Stimulated activated CD4-positive, alpha-beta T cell treated with anti-CD3 and anti-CD28 coated beads, Interleukin-15, amount 100 ng/mL, for 24 hours (primary cell): ENCODE measurements at regions not wholly inside any gene's neighbourhood (a gene's known extent, or its start where the extent isn't known, plus 50 kb on each side); places are given as distances from the start of the nearest gene placed in this dataset.

ENCODE experiments used
- DNase-seq: peaks from one replicate; pipeline ENCODE4 v3.0.0-alpha.2; 2020

GRCh38 chr2:30371772-30372373 lies 75.2 kb upstream of the LCLAT1 start:
- DNase-seq, result peak; percentile 12

GRCh38 chr2:30372826-30373225 lies 74.2 kb upstream of the LCLAT1 start:
- no peak for DNase-seq

GRCh38 chr2:30373881-30374302 lies 73.2 kb upstream of the LCLAT1 start:
- peak; percentile 25 for DNase-seq

GRCh38 chr2:30374380-30374779 lies 72.7 kb upstream of the LCLAT1 start:
- no peak for DNase-seq

GRCh38 chr2:30375915-30376314 lies 71.1 kb upstream of the LCLAT1 start:
- DNase-seq, result no peak

GRCh38 chr2:30379481-30379880 lies 67.6 kb upstream of the LCLAT1 start:
- DNase-seq, result no peak

- DNase-seq, result no peak
Measured at GRCh38 chr2:30380824-30381223, 66.2 kb upstream of the LCLAT1 start.

- no peak for DNase-seq
Measured at GRCh38 chr2:30382162-30382783, 64.8 kb upstream of the LCLAT1 start.

- no peak for DNase-seq
Measured at GRCh38 chr2:30382995-30383394, 64.1 kb upstream of the LCLAT1 start.

- no peak for DNase-seq
Measured at GRCh38 chr2:30385327-30385726, 61.7 kb upstream of the LCLAT1 start.

GRCh38 chr2:30392097-30392496 lies 54.9 kb upstream of the LCLAT1 start:
- no peak for DNase-seq

- no peak for DNase-seq
Measured at GRCh38 chr2:30393510-30393909, 53.5 kb upstream of the LCLAT1 start.

- DNase-seq, result no peak
Measured at GRCh38 chr2:30394096-30394495, 53.0 kb upstream of the LCLAT1 start.

GRCh38 chr2:30396436-30397232 lies 50.4 kb upstream of the LCLAT1 start:
- DNase-seq, result no peak
